DMS53 (cell line): ENCODE measurements at regions not wholly inside any gene's neighbourhood (a gene's known extent, or its start where the extent isn't known, plus 50 kb on each side); places are given as distances from the start of the nearest gene placed in this dataset.
A peak's percentile ranks its signal among the peaks of the same experiment; 100 is the strongest.

Source experiments
- DNase-seq: peaks from one replicate; lab custom pipeline; 2025; lab: John Stamatoyannopoulos, UW

- peak; percentile 1 for DNase-seq
Measured at GRCh38 chr6:153625089-153625488, 414.0 kb upstream of the OPRM1 start.

GRCh38 chr6:153624528-153624927 lies 414.5 kb upstream of the OPRM1 start:
- DNase-seq = no peak

GRCh38 chr6:153623496-153623895 lies 415.5 kb upstream of the OPRM1 start:
- DNase-seq = no peak

- no peak for DNase-seq
Measured at GRCh38 chr6:153621491-153621890, 417.5 kb upstream of the OPRM1 start.

GRCh38 chr6:153621070-153621469 lies 418.0 kb upstream of the OPRM1 start:
- DNase-seq = no peak

GRCh38 chr6:153618371-153619322 lies 420.4 kb upstream of the OPRM1 start:
- DNase-seq = no peak

GRCh38 chr6:153616506-153616905 lies 422.5 kb upstream of the OPRM1 start:
- DNase-seq = peak; percentile 68

GRCh38 chr6:153613719-153614455 lies 425.2 kb upstream of the OPRM1 start:
- no peak for DNase-seq

GRCh38 chr6:153602401-153602800 lies 436.6 kb upstream of the OPRM1 start:
- no peak for DNase-seq

GRCh38 chr6:153599901-153600300 lies 439.1 kb upstream of the OPRM1 start:
- no peak for DNase-seq

GRCh38 chr6:153595903-153596302 lies 443.1 kb upstream of the OPRM1 start:
- DNase-seq = no peak

GRCh38 chr6:153594871-153595270 lies 444.2 kb upstream of the OPRM1 start:
- no peak for DNase-seq

GRCh38 chr6:153591159-153591558 lies 447.9 kb upstream of the OPRM1 start:
- DNase-seq = no peak

- DNase-seq = no peak
Measured at GRCh38 chr6:153590411-153590810, 448.6 kb upstream of the OPRM1 start.

- no peak for DNase-seq
Measured at GRCh38 chr6:153588330-153588729, 450.7 kb upstream of the OPRM1 start.

GRCh38 chr6:153583685-153584084 lies 452.6 kb upstream of the RGS17 start:
- no peak for DNase-seq

GRCh38 chr6:153580776-153581175 lies 449.7 kb upstream of the RGS17 start:
- no peak for DNase-seq

- no peak for DNase-seq
Measured at GRCh38 chr6:153575528-153575927, 444.4 kb upstream of the RGS17 start.

GRCh38 chr6:153574231-153574630 lies 443.1 kb upstream of the RGS17 start:
- DNase-seq = no peak

- DNase-seq = no peak
Measured at GRCh38 chr6:153572371-153572770, 441.3 kb upstream of the RGS17 start.

- DNase-seq = no peak
Measured at GRCh38 chr6:153568628-153569027, 437.5 kb upstream of the RGS17 start.

GRCh38 chr6:153564803-153565202 lies 433.7 kb upstream of the RGS17 start:
- DNase-seq = no peak

GRCh38 chr6:153563001-153563400 lies 431.9 kb upstream of the RGS17 start:
- peak; percentile 3 for DNase-seq
